Stimulated activated memory B cell treated with anti-CD40 and anti-IgM and Interleukin-4, amounts not matched to agents 10 μg/mL and 1 μg/mL and 100 μg/mL, for 72 hours (primary cell): ENCODE measurements at regions not wholly inside any gene's neighbourhood (a gene's known extent, or its start where the extent isn't known, plus 50 kb on each side); places are given as distances from the start of the nearest gene placed in this dataset.
"Not testable (repeated sequence)": the region's sequence is repeated elsewhere in the genome, so short reads cannot be mapped to it uniquely, and the experiment has no call there.

Source experiments
- ATAC-seq: fragments of 150-1000 bp; cut with Tn5 transposase; 2 replicates; pipeline ENCODE4 v1.10.0; 2021
- H3K27ac Mint-ChIP-seq: one replicate; pipeline ENCODE4 v1.8.0; 2022; ENCODE audit warnings: mild to moderate bottlenecking, mixed read lengths
- H3K27me3 Mint-ChIP-seq: one replicate; pipeline ENCODE4 v1.8.0; 2022; ENCODE audit warnings: mixed read lengths
- H3K36me3 Mint-ChIP-seq: one replicate; pipeline ENCODE4 v1.8.0; 2022; ENCODE audit warnings: mixed read lengths
- H3K4me1 Mint-ChIP-seq: one replicate; pipeline ENCODE4 v1.8.0; 2022; ENCODE audit warnings: mixed read lengths
- H3K4me3 Mint-ChIP-seq: one replicate; pipeline ENCODE4 v1.8.0; 2022; ENCODE audit warnings: mild to moderate bottlenecking, moderate library complexity, mixed read lengths
- H3K9me3 Mint-ChIP-seq: one replicate; pipeline ENCODE4 v1.8.0; 2022; ENCODE audit warnings: mixed read lengths

- not testable (repeated sequence) for H3K9me3 Mint-ChIP-seq, H3K36me3 Mint-ChIP-seq, H3K4me3 Mint-ChIP-seq, H3K4me1 Mint-ChIP-seq, H3K27ac Mint-ChIP-seq, ATAC-seq, H3K27me3 Mint-ChIP-seq
Observed at GRCh38 chr6:147651-148050, 144.6 kb upstream of the DUSP22 start.

- H3K4me1 Mint-ChIP-seq, H3K4me3 Mint-ChIP-seq, H3K27ac Mint-ChIP-seq, H3K9me3 Mint-ChIP-seq, H3K36me3 Mint-ChIP-seq, H3K27me3 Mint-ChIP-seq: not testable (repeated sequence)
- peak; percentile 73 for ATAC-seq
Observed at GRCh38 chr6:148051-148984, 144.0 kb upstream of the DUSP22 start.

- H3K9me3 Mint-ChIP-seq, H3K36me3 Mint-ChIP-seq, H3K4me3 Mint-ChIP-seq, H3K4me1 Mint-ChIP-seq, H3K27ac Mint-ChIP-seq, ATAC-seq: not testable (repeated sequence)
- peaks cover 21% of the 10 kb centered on the region for H3K27me3 Mint-ChIP-seq
Observed at GRCh38 chr6:150147-150546, 142.1 kb upstream of the DUSP22 start.

- peaks cover 44% of the 10 kb centered on the region for H3K27me3 Mint-ChIP-seq
- H3K9me3 Mint-ChIP-seq, ATAC-seq, H3K4me3 Mint-ChIP-seq, H3K27ac Mint-ChIP-seq, H3K36me3 Mint-ChIP-seq, H3K4me1 Mint-ChIP-seq: not testable (repeated sequence)
Observed at GRCh38 chr6:152436-152835, 139.9 kb upstream of the DUSP22 start.

GRCh38 chr6:153026-153425 lies 139.3 kb upstream of the DUSP22 start:
- ATAC-seq, H3K4me3 Mint-ChIP-seq, H3K4me1 Mint-ChIP-seq, H3K27ac Mint-ChIP-seq, H3K36me3 Mint-ChIP-seq, H3K9me3 Mint-ChIP-seq: not testable (repeated sequence)
- peaks cover 46% of the 10 kb centered on the region for H3K27me3 Mint-ChIP-seq

- peaks cover 54% of the 10 kb centered on the region for H3K27me3 Mint-ChIP-seq
- H3K27ac Mint-ChIP-seq, H3K36me3 Mint-ChIP-seq, H3K9me3 Mint-ChIP-seq, H3K4me1 Mint-ChIP-seq, H3K4me3 Mint-ChIP-seq, ATAC-seq: not testable (repeated sequence)
Observed at GRCh38 chr6:153867-154266, 138.4 kb upstream of the DUSP22 start.

GRCh38 chr6:154321-155092 lies 137.8 kb upstream of the DUSP22 start:
- ATAC-seq, H3K4me1 Mint-ChIP-seq, H3K36me3 Mint-ChIP-seq, H3K4me3 Mint-ChIP-seq, H3K9me3 Mint-ChIP-seq, H3K27ac Mint-ChIP-seq: not testable (repeated sequence)
- H3K27me3 Mint-ChIP-seq, result peaks cover 59% of the 10 kb centered on the region

- Mint-ChIP-seq H3K4me1 (no peaks in the 10 kb centered on the region), H3K4me3 (no peak overlapping the region), H3K27ac (no peak overlapping the region), H3K36me3 (no peaks in the 10 kb centered on the region), H3K27me3 (peaks cover 74% of the 10 kb centered on the region), H3K9me3 (no peaks in the 10 kb centered on the region)
- ATAC-seq, result no peak
Observed at GRCh38 chr6:156010-156409, 136.3 kb upstream of the DUSP22 start.

GRCh38 chr6:156441-157140 lies 135.7 kb upstream of the DUSP22 start:
- not testable (repeated sequence) for H3K27ac Mint-ChIP-seq, ATAC-seq, H3K9me3 Mint-ChIP-seq, H3K4me3 Mint-ChIP-seq, H3K4me1 Mint-ChIP-seq, H3K36me3 Mint-ChIP-seq
- peaks cover 78% of the 10 kb centered on the region for H3K27me3 Mint-ChIP-seq

- not testable (repeated sequence) for H3K36me3 Mint-ChIP-seq, H3K9me3 Mint-ChIP-seq, ATAC-seq, H3K4me3 Mint-ChIP-seq, H3K4me1 Mint-ChIP-seq, H3K27ac Mint-ChIP-seq
- H3K27me3 Mint-ChIP-seq, result peaks cover 78% of the 10 kb centered on the region
Observed at GRCh38 chr6:157176-157575, 135.1 kb upstream of the DUSP22 start.

GRCh38 chr6:161657-162056 lies 130.6 kb upstream of the DUSP22 start:
- H3K4me1 Mint-ChIP-seq, H3K36me3 Mint-ChIP-seq, H3K4me3 Mint-ChIP-seq, ATAC-seq, H3K27ac Mint-ChIP-seq, H3K9me3 Mint-ChIP-seq: not testable (repeated sequence)
- H3K27me3 Mint-ChIP-seq, result peaks cover 42% of the 10 kb centered on the region

GRCh38 chr6:164720-165119 lies 127.6 kb upstream of the DUSP22 start:
- Mint-ChIP-seq H3K27me3 (peaks cover 17% of the 10 kb centered on the region), H3K4me3 (no peak overlapping the region), H3K27ac (no peak overlapping the region), H3K4me1 (no peaks in the 10 kb centered on the region), H3K9me3 (no peaks in the 10 kb centered on the region), H3K36me3 (no peaks in the 10 kb centered on the region)
- no peak for ATAC-seq

GRCh38 chr6:165263-165662 lies 127.0 kb upstream of the DUSP22 start:
- H3K4me3 Mint-ChIP-seq, result no peak overlapping the region
- no peak for ATAC-seq
- H3K27me3 Mint-ChIP-seq, result peaks cover 12% of the 10 kb centered on the region
- no peaks in the 10 kb centered on the region for H3K9me3 Mint-ChIP-seq
- no peak overlapping the region for H3K27ac Mint-ChIP-seq
- no peaks in the 10 kb centered on the region for H3K36me3 Mint-ChIP-seq
- H3K4me1 Mint-ChIP-seq, result no peaks in the 10 kb centered on the region

GRCh38 chr6:165906-166305 lies 126.4 kb upstream of the DUSP22 start:
- ATAC-seq, result no peak
- no peak overlapping the region for H3K27ac Mint-ChIP-seq
- peaks cover 5% of the 10 kb centered on the region for H3K27me3 Mint-ChIP-seq
- H3K36me3 Mint-ChIP-seq, result no peaks in the 10 kb centered on the region
- H3K9me3 Mint-ChIP-seq, result no peaks in the 10 kb centered on the region
- no peak overlapping the region for H3K4me3 Mint-ChIP-seq
- no peaks in the 10 kb centered on the region for H3K4me1 Mint-ChIP-seq

GRCh38 chr6:168865-169455 lies 123.3 kb upstream of the DUSP22 start:
- ATAC-seq, result no peak
- Mint-ChIP-seq H3K27ac (no peak overlapping the region), H3K4me1 (no peaks in the 10 kb centered on the region), H3K36me3 (no peaks in the 10 kb centered on the region), H3K9me3 (peaks cover 6% of the 10 kb centered on the region), H3K27me3 (no peaks in the 10 kb centered on the region), H3K4me3 (no peak overlapping the region)
